Heart left ventricle (tissue), 16 donors: ENCODE measurements at regions not wholly inside any gene's neighbourhood (a gene's known extent, or its start where the extent isn't known, plus 50 kb on each side); places are given as distances from the start of the nearest gene placed in this dataset.

Experiments used
- ATAC-seq, 4 donors: fragments of 200-7000 bp; cut with Tn5 transposase; one replicate each; pipeline ENCODE4 v1.9.1; 2020 to 2022; ENCODE audit warnings: moderate library complexity in 4 of 4, mild to moderate bottlenecking in 3 of 4, moderate number of reproducible peaks in 1 of 4
- DNase-seq, 5 donors: peaks; one replicate each; pipeline ENCODE4 v3.0.0-alpha.2; 2020
- H3K27ac ChIP-seq, 12 donors: fragments of 200-600 bp; sonication (generic) in 4 of 12; one replicate each; pipeline versions ENCODE4 v1.5.0 to v1.8.0; 2016 to 2022; ENCODE audit warnings: mild to moderate bottlenecking in 2 of 12
- H3K27me3 ChIP-seq, 9 donors: fragments of 200-600 bp; sonication (generic) in 2 of 9; one replicate each; pipeline versions ENCODE4 v1.5.1 to v1.8.0; 2016 to 2022; ENCODE audit warnings: mild to moderate bottlenecking in 3 of 9
- H3K36me3 ChIP-seq, 9 donors: fragments of 200-600 bp; sonication (generic) in 2 of 9; one replicate each; pipeline versions ENCODE4 v1.5.0 to v1.8.0; 2018 to 2022; ENCODE audit warnings: mild to moderate bottlenecking in 2 of 9
- H3K4me1 ChIP-seq, 12 donors: fragments of 200-600 bp; sonication (generic) in 4 of 12; one replicate each; pipeline versions ENCODE4 v1.5.0 to v1.8.0; 2016 to 2022; ENCODE audit warnings: mild to moderate bottlenecking in 3 of 12
- H3K4me3 ChIP-seq, 12 donors: fragments of 200-600 bp; sonication (generic) in 4 of 12; one replicate each; pipeline versions ENCODE4 v1.5.0 to v1.8.0; 2017 to 2022; ENCODE audit warnings: mild to moderate bottlenecking in 9 of 12, moderate library complexity in 4 of 12
- H3K9me3 ChIP-seq, 12 donors: fragments of 200-600 bp; sonication (generic) in 4 of 12; one replicate each; pipeline versions ENCODE4 v1.5.0 to v1.8.0; 2016 to 2022; ENCODE audit warnings: mild to moderate bottlenecking in 1 of 12
- CTCF ChIP-seq, 12 donors: fragments of 200-600 bp; sonication (generic) in 4 of 12; IDR thresholded peaks; one replicate each; pipeline versions ENCODE4 v1.5.0 to v1.8.0; 2018 to 2022; ENCODE audit warnings: antibody characterized with exemption in 12 of 12, mild to moderate bottlenecking in 5 of 12
- POLR2A ChIP-seq, 2 donors: fragments of 450-650 bp; IDR thresholded peaks; one replicate each; pipeline ENCODE4 v1.6.1; 2017; ENCODE audit warnings: antibody characterized with exemption in 2 of 2, mild to moderate bottlenecking in 2 of 2, moderate library complexity in 2 of 2
- WGBS, 4 donors: extraction: QIAGEN DNeasy Blood & Tissue Kit in 2 of 4; methylation state at CpG; one replicate each; pipeline versions ENCODE4 v1.1.5 to v1.1.7; 2013 to 2018; 5-methylcytosine and 5-hydroxymethylcytosine counted together
- intact Hi-C, 10 donors: fragments of 100-400 bp; cut with DNase I; formaldehyde crosslinking; loops; one replicate each; pipeline versions ENCODE4 v1.11.1 to v1.14.2; 2022
- donor health status: ischemic (EF 13 %, LVEDD 7.1; RV severe dilation, severe dysfunction).
- donor health status: healthy with polysubstance abuse.
- donor health status: DM: no; HTN: yes; CAD: no.
- donor health status: DM: no; HTN: no; CAD: no.
- donor health status: ischemic (EF 25% LVEDD 6.9; RV normal size, moderate dysfunction).
- donor health status: ischemic (EF 25% LVEDD 5.7; RV mildly dilated, moderate dysfunction).
- donor health status: healthy.
- donor health status: DM: yes; HTN: yes; CAD: no.
- donor health status: ischemic (EF 35%, LVEDD 5.7; RV mildly dilated, moderate dysfunction).
- donor health status: nonischemic (EF 11% LVEDD 7.7; RV severe dilation, severe dysfunction).
- donor health status: DM: yes; HTN: yes; CAD: no.
- donor health status: PGD.
- donor health status: ischemic (EF 29% LVEDD 5.4; RV normal size, mild dysfunction).
- donor health status: nonischemic (EF 23%, LVEDD 6.1; RV moderate dilation, normal function).

- ATAC-seq (no peak), DNase-seq (no peak)
- no peaks in the 10 kb centered on the region for H3K36me3 ChIP-seq
- WGBS, 4 donors = 89 to 98% (median 95%) methylated on average over 5 of the region's 5 CpGs
- no peaks in the 10 kb centered on the region for H3K4me1 ChIP-seq
- no peaks in the 10 kb centered on the region for H3K27me3 ChIP-seq
- no peak overlapping the region for H3K27ac ChIP-seq
- H3K9me3 ChIP-seq = peaks cover 0 to 22% (median 0%) of the 10 kb centered on the region in 12 donors
- TF ChIP-seq POLR2A (IDR thresholded peaks at IDR 0.05) (no peak), CTCF (IDR thresholded peaks at IDR 0.05) (no peak)
- H3K4me3 ChIP-seq = no peak overlapping the region
- intact Hi-C loops = loop anchor here in 1 of 10 donors (10.0 kb wide), 1 partner anchor 63 kb away; no protein-coding TSS in a partner anchor
Measured at GRCh38 chr15:39207532-39208115, 373.3 kb upstream of the THBS1 start.

GRCh38 chr15:39208187-39208586 is 372.7 kb upstream of the THBS1 start:
- Histone ChIP-seq H3K36me3 (no peaks in the 10 kb centered on the region), H3K27ac (no peak overlapping the region), H3K4me1 (peaks cover 0 to 3% (median 0%) of the 10 kb centered on the region in 12 donors), H3K27me3 (no peaks in the 10 kb centered on the region), H3K9me3 (peaks cover 0 to 22% (median 0%) of the 10 kb centered on the region in 12 donors), H3K4me3 (no peak overlapping the region)
- TF ChIP-seq POLR2A (IDR thresholded peaks at IDR 0.05) (no peak), CTCF (IDR thresholded peaks at IDR 0.05) (no peak)
- intact Hi-C loops = loop anchor here in 1 of 10 donors (10.0 kb wide), 1 partner anchor 63 kb away; no protein-coding TSS in a partner anchor
- no peak for DNase-seq
- ATAC-seq = no peak
- 38 to 46% (median 43%) methylated on average over 2 of the region's 2 CpGs for WGBS, 4 donors

GRCh38 chr15:39209548-39210211 is 371.2 kb upstream of the THBS1 start:
- ATAC-seq (no peak), DNase-seq (no peak)
- Histone ChIP-seq H3K9me3 (peaks cover 0 to 22% (median 0%) of the 10 kb centered on the region in 12 donors), H3K4me1 (peaks cover 0 to 13% (median 0%) of the 10 kb centered on the region in 12 donors), H3K36me3 (no peaks in the 10 kb centered on the region), H3K27ac (no peak overlapping the region), H3K27me3 (no peaks in the 10 kb centered on the region), H3K4me3 (no peak overlapping the region)
- 92 to 97% (median 94%) methylated on average over 3 of the region's 3 CpGs for WGBS, 4 donors
- TF ChIP-seq CTCF (IDR thresholded peaks at IDR 0.05) (no peak), POLR2A (IDR thresholded peaks at IDR 0.05) (no peak)
- intact Hi-C loops = loop anchor here in 1 of 10 donors (10.0 kb wide), 1 partner anchor 65 kb away; no protein-coding TSS in a partner anchor

- Histone ChIP-seq H3K36me3 (no peaks in the 10 kb centered on the region), H3K4me3 (no peak overlapping the region), H3K27me3 (no peaks in the 10 kb centered on the region), H3K27ac (no peak overlapping the region), H3K9me3 (peaks cover 0 to 18% (median 0%) of the 10 kb centered on the region in 12 donors), H3K4me1 (peaks cover 0 to 13% (median 0%) of the 10 kb centered on the region in 12 donors)
- DNase-seq = no peak
- intact Hi-C loops = no loop called here
- ATAC-seq = no peak
- TF ChIP-seq POLR2A (IDR thresholded peaks at IDR 0.05) (no peak), CTCF (IDR thresholded peaks at IDR 0.05) (no peak)
- 65 to 82% (median 74%) methylated on average over 5 of the region's 5 CpGs for WGBS, 4 donors
Measured at GRCh38 chr15:39211108-39211979, 369.5 kb upstream of the THBS1 start.
